PC-9 (cell line): ENCODE measurements at regions not wholly inside any gene's neighbourhood (a gene's known extent, or its start where the extent isn't known, plus 50 kb on each side); places are given as distances from the start of the nearest gene placed in this dataset.

ENCODE experiments used
- BruUV-seq: library from RNA; stranded (reverse); fragments of 400-500 nt; replicated peaks from 2 replicates; lab custom pipeline; 2021; lab: Mats Ljungman, UMichigan
- CTCF ChIA-PET: fragments of 300-600 bp; sonication (Branson Sonifier 250); formaldehyde crosslinking; loops from one replicate; lab custom pipeline; 2022; ENCODE audit warnings: antibody characterized with exemption; lab: Charles Lee
- POLR2A ChIA-PET: fragments of 300-600 bp; sonication (Branson Sonifier 250); formaldehyde crosslinking; loops from one replicate; lab custom pipeline; 2022; ENCODE audit warnings: antibody characterized with exemption; ENCODE audit not compliant: unreplicated experiment; lab: Charles Lee
- DNase-seq, 2 experiments: peaks; one replicate each; pipeline versions ENCODE4 v3.0.0 to v3.0.0-alpha.2; 2015 to 2022; ENCODE audit warnings: mixed read lengths in 1 of 2
- H2AFZ ChIP-seq: fragments of 200-600 bp; sonication (generic); 2 replicates; pipeline ENCODE4 v1.8.1; 2017; ENCODE audit warnings: antibody characterized with exemption
- H3F3A ChIP-seq: fragments of 200-600 bp; sonication (generic); 2 replicates; pipeline ENCODE4 v1.8.1; 2017; ENCODE audit warnings: antibody characterized with exemption, mild to moderate bottlenecking, low read depth; ENCODE audit not compliant: insufficient read depth
- H3K27ac ChIP-seq: fragments of 200-600 bp; sonication (generic); 2 replicates; pipeline ENCODE4 v1.6.1; 2016; ENCODE audit warnings: mixed run types
- H3K27me3 ChIP-seq: fragments of 200-600 bp; sonication (generic); 2 replicates; pipeline ENCODE4 v1.6.1; 2016; ENCODE audit warnings: low read depth, mixed run types; ENCODE audit not compliant: insufficient read depth
- H3K36me3 ChIP-seq: fragments of 200-600 bp; sonication (generic); 2 replicates; pipeline ENCODE4 v1.6.1; 2016; ENCODE audit warnings: low read depth, mixed run types
- H3K4me1 ChIP-seq: fragments of 200-600 bp; sonication (generic); replicated peaks from 2 replicates; pipeline ENCODE4 v1.6.1; 2016; ENCODE audit warnings: mixed run types; ENCODE audit not compliant: insufficient read depth
- H3K4me2 ChIP-seq: fragments of 200-600 bp; sonication (generic); 2 replicates; pipeline ENCODE4 v1.6.1; 2017; ENCODE audit warnings: mixed run types
- H3K4me3 ChIP-seq: fragments of 200-600 bp; sonication (generic); 2 replicates; pipeline ENCODE4 v1.6.1; 2016; ENCODE audit warnings: mixed run types
- H3K79me2 ChIP-seq: fragments of 200-600 bp; sonication (generic); 2 replicates; pipeline ENCODE4 v1.6.1; 2017; ENCODE audit warnings: low read depth, mixed run types
- H3K9me2 ChIP-seq: fragments of 200-600 bp; sonication (generic); 2 replicates; pipeline ENCODE4 v1.8.1; 2017; ENCODE audit warnings: mild to moderate bottlenecking; ENCODE audit not compliant: insufficient read depth
- H3K9me3 ChIP-seq: fragments of 200-600 bp; sonication (generic); 2 replicates; pipeline ENCODE4 v1.8.1; 2016; ENCODE audit warnings: low read depth; ENCODE audit not compliant: insufficient read depth
- H4K20me1 ChIP-seq: fragments of 200-600 bp; sonication (generic); 2 replicates; pipeline ENCODE4 v1.8.1; 2017; ENCODE audit not compliant: insufficient read depth
- EZH2 ChIP-seq: fragments of 200-600 bp; sonication (generic); IDR thresholded peaks from 2 replicates; pipeline ENCODE4 v1.8.0; 2017; ENCODE audit warnings: antibody characterized with exemption, low read depth
- intact Hi-C: fragments of 100-400 bp; cut with micrococcal nuclease; formaldehyde crosslinking; loops from one replicate; pipeline ENCODE4 v1.10.0; 2022; ENCODE audit not compliant: unreplicated experiment
- TF ChIP-seq, protein P1 (sequence below): fragments of 200-600 bp; sonication (generic); conservative IDR thresholded peaks from 2 replicates; pipeline ENCODE4 v1.6.1; 2017; ENCODE audit warnings: mixed run types, antibody characterized with exemption, mild to moderate bottlenecking, moderate library complexity

DNA sequence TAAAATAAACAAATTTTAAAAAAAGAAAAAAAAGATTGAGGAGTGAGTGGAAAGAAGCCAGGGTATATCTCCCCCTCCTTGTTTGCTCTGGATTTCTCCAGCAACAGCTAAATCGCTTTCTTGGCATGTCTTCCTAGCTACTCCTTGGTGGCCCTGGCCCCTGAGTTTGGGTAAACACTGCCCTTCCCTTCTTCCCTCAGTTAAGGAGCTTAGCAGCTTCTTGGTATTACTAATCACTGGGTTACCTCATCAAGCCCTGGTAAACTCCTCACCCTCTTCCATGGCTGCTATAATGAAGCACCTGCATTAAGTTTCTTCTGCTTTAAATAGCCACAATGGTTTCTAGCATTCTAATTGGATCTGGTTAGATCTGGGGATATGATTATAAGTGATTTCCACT lies 269.8 kb downstream of the FZD1 start:
- H3K27me3 ChIP-seq, result no peaks in the 10 kb centered on the region; the same call in 1 of the 2 replicates
- H4K20me1 ChIP-seq, result no peaks in the 10 kb centered on the region
- TF ChIP-seq, protein P1, sequence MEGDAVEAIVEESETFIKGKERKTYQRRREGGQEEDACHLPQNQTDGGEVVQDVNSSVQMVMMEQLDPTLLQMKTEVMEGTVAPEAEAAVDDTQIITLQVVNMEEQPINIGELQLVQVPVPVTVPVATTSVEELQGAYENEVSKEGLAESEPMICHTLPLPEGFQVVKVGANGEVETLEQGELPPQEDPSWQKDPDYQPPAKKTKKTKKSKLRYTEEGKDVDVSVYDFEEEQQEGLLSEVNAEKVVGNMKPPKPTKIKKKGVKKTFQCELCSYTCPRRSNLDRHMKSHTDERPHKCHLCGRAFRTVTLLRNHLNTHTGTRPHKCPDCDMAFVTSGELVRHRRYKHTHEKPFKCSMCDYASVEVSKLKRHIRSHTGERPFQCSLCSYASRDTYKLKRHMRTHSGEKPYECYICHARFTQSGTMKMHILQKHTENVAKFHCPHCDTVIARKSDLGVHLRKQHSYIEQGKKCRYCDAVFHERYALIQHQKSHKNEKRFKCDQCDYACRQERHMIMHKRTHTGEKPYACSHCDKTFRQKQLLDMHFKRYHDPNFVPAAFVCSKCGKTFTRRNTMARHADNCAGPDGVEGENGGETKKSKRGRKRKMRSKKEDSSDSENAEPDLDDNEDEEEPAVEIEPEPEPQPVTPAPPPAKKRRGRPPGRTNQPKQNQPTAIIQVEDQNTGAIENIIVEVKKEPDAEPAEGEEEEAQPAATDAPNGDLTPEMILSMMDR, result no peak
- TF ChIP-seq EZH2, result no peak
- no peak overlapping the region for H3K4me2 ChIP-seq
- no peaks in the 10 kb centered on the region for H3F3A ChIP-seq
- ChIA-PET POLR2A (interaction anchor here (0.6 kb wide), 1 partner anchor 9 kb away, joined by 3 read pairs; no protein-coding TSS in a partner anchor), CTCF (no interaction called here)
- no TSS peak for BruUV-seq
- H3K79me2 ChIP-seq, result no peaks in the 10 kb centered on the region
- H3K36me3 ChIP-seq, result no peaks in the 10 kb centered on the region
- peaks cover 3% of the 10 kb centered on the region; the same call in 1 of the 2 replicates for H3K9me2 ChIP-seq
- no peak overlapping the region for H3K4me3 ChIP-seq
- H2AFZ ChIP-seq, result no peak overlapping the region
- DNase-seq, result no peak
- H3K27ac ChIP-seq, result no peak overlapping the region
- no peaks in the 10 kb centered on the region for H3K4me1 ChIP-seq
- H3K9me3 ChIP-seq, result no peaks in the 10 kb centered on the region
- intact Hi-C loops, result no loop called here

DNA sequence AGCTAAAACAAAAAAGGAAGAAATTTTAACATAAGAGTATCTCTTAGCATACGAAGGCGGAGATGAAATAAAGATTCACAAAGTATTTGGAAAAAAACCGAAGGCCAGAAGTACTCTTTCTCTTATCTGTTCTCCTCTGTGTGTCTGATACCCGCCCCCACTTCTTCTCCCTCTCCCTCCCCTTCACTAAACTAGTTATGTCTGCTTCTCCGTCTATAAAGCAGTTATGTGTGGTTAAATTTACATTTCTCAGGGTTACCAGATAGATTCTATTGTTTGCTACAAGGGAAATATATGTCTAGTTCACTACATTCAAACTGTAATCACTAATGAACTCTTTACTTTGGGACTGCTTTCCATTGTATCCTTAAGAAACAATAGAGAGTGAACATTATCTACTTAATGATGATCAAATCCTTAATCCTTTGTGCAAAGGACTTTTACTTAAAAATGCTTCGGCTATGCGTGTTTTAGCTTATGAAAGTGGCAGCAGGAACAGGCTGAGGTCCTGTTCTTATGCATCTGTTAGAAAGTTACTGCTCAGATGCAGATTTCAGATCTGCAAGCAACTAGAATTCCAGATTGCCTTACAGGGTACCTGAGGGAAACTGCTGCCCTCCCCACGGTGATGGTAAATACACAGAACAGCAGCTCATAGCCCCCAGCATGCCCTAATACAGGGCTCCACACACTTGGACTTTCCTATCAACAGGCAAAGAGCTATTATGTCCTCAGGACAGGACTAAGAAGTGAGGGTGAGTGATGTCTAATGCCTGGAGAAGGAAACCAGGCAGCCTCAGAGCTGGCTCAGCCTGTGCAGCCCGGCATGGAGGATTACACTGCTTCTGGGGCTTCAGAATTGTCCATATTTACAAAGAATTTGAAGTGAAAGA lies 273.3 kb downstream of the FZD1 start:
- Histone ChIP-seq H3K27me3 (no peaks in the 10 kb centered on the region; the same call in 1 of the 2 replicates), H3K36me3 (no peaks in the 10 kb centered on the region), H2AFZ (no peak overlapping the region), H3K4me1 (no peaks in the 10 kb centered on the region), H3K9me2 (peaks cover 3% of the 10 kb centered on the region; the same call in 1 of the 2 replicates), H3K27ac (no peak overlapping the region), H3K4me2 (no peak overlapping the region), H3K9me3 (no peaks in the 10 kb centered on the region), H3F3A (no peaks in the 10 kb centered on the region), H3K79me2 (no peaks in the 10 kb centered on the region), H4K20me1 (no peaks in the 10 kb centered on the region), H3K4me3 (no peak overlapping the region)
- no TSS peak for BruUV-seq
- POLR2A ChIA-PET, result interaction anchor here (0.6 kb wide), 1 partner anchor 771 kb away, joined by 5 read pairs; no protein-coding TSS in a partner anchor
- no peak for DNase-seq
- intact Hi-C loops, result no loop called here
- CTCF ChIA-PET, result no interaction called here
- TF ChIP-seq, protein P1, result no peak
- no peak for TF ChIP-seq EZH2

DNA sequence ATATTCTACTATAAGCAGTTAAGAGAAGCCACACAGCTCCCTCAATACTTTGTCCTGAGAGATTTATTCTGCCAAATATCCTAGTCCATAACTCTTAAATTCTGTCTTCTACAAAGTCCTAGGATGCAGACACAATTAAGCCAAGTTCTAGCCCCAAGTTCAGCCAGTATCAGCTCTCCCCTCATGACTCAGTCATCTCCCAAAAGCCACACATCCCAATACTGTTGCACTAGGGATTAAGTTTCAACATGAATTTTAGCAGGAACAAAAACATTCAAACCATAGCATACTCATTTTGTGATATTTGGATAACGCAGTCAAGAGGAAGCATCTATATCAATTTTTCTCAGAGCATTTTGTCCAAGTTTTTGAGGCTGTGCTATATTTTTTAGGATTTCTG lies 277.4 kb downstream of the FZD1 start:
- Histone ChIP-seq H3K9me3 (no peaks in the 10 kb centered on the region), H3K27ac (no peak overlapping the region), H3F3A (no peaks in the 10 kb centered on the region), H2AFZ (no peak overlapping the region), H3K9me2 (no peaks in the 10 kb centered on the region), H3K4me1 (no peaks in the 10 kb centered on the region), H3K79me2 (no peaks in the 10 kb centered on the region), H3K36me3 (no peaks in the 10 kb centered on the region), H3K27me3 (no peaks in the 10 kb centered on the region; the same call in 1 of the 2 replicates), H3K4me3 (no peak overlapping the region), H4K20me1 (no peaks in the 10 kb centered on the region), H3K4me2 (no peak overlapping the region)
- DNase-seq, result no peak
- ChIA-PET CTCF (no interaction called here), POLR2A (no interaction called here)
- BruUV-seq, result no TSS peak
- TF ChIP-seq, protein P1, result no peak
- TF ChIP-seq EZH2, result no peak
- intact Hi-C loops, result no loop called here
